ENCODE measurements at regions not wholly inside any gene's neighbourhood (a gene's known extent, or its start where the extent isn't known, plus 50 kb on each side); places are given as distances from the start of the nearest gene placed in this dataset.
"Not testable (repeated sequence)": the region's sequence is repeated elsewhere in the genome, so short reads cannot be mapped to it uniquely, and the experiment has no call there.

GRCh38 chr11:126139111-126140091 is 72.0 kb downstream of the RPUSD4 start:
- peaks cover 2 to 13% of the 10 kb centered on the region in 2 donors for H3K27me3 ChIP-seq (ENCODE audit: control insufficient read depth in 2 of 2, insufficient read depth in 2 of 2, low read length in 2 of 2)
- H3K4me3 ChIP-seq (ENCODE audit: low read length in 2 of 2), result no peak overlapping the region
- H3K27ac ChIP-seq (ENCODE audit: low read depth in 2 of 2, low read length in 2 of 2), result no peak overlapping the region
- H3K4me1 ChIP-seq (ENCODE audit: control insufficient read depth in 2 of 2, insufficient read depth in 2 of 2, low read length in 2 of 2), result peaks cover 0 to 6% of the 10 kb centered on the region in 2 donors
- H3K9me3 ChIP-seq (ENCODE audit: control insufficient read depth in 2 of 2, low read length in 2 of 2), result no peaks in the 10 kb centered on the region
- no peaks in the 10 kb centered on the region for H3K36me3 ChIP-seq (ENCODE audit: control insufficient read depth in 2 of 2, insufficient read depth in 2 of 2, low read length in 2 of 2)
- no peak overlapping the region for H3K9ac ChIP-seq (ENCODE audit: low read depth in 1 of 2, low read length in 2 of 2)

- Histone ChIP-seq H3K27me3 (ENCODE audit: control insufficient read depth in 2 of 2, insufficient read depth in 2 of 2, low read length in 2 of 2) (peaks cover 2 to 13% of the 10 kb centered on the region in 2 donors), H3K4me1 (ENCODE audit: control insufficient read depth in 2 of 2, insufficient read depth in 2 of 2, low read length in 2 of 2) (peaks cover 0 to 6% of the 10 kb centered on the region in 2 donors), H3K9ac (ENCODE audit: low read depth in 1 of 2, low read length in 2 of 2) (no peak overlapping the region), H3K27ac (ENCODE audit: low read depth in 2 of 2, low read length in 2 of 2) (no peak overlapping the region), H3K4me3 (ENCODE audit: low read length in 2 of 2) (no peak overlapping the region), H3K36me3 (ENCODE audit: control insufficient read depth in 2 of 2, insufficient read depth in 2 of 2, low read length in 2 of 2) (no peaks in the 10 kb centered on the region), H3K9me3 (ENCODE audit: control insufficient read depth in 2 of 2, low read length in 2 of 2) (no peaks in the 10 kb centered on the region)
Observed at GRCh38 chr11:126138636-126139035, 72.8 kb downstream of the RPUSD4 start.

DNA sequence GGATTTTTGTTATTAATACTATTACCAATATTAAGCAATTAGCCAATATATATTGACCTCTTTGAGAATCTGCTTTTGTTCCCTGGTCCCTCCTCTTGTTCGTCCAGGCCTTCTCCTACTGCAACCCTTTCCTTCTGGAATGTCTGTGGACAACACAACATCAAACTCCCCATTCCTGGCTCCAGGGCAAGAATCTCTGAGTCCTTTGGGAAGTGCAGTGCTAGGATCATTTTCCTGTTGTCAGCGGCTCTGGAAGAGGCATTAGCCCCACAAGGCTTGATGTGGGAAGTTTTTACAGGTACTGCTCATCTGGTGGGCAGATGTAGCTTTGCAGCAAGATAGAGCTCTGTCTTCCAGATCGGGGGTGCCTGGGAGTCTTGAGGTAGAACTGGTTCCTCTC is 74.3 kb downstream of the RPUSD4 start:
- no peak overlapping the region for H3K27ac ChIP-seq (ENCODE audit: low read depth in 2 of 2, low read length in 2 of 2)
- H3K4me1 ChIP-seq (ENCODE audit: control insufficient read depth in 2 of 2, insufficient read depth in 2 of 2, low read length in 2 of 2), result peaks cover 0 to 6% of the 10 kb centered on the region in 2 donors
- H3K9me3 ChIP-seq (ENCODE audit: control insufficient read depth in 2 of 2, low read length in 2 of 2), result no peaks in the 10 kb centered on the region
- no peaks in the 10 kb centered on the region for H3K36me3 ChIP-seq (ENCODE audit: control insufficient read depth in 2 of 2, insufficient read depth in 2 of 2, low read length in 2 of 2)
- H3K9ac ChIP-seq (ENCODE audit: low read depth in 1 of 2, low read length in 2 of 2), result no peak overlapping the region
- H3K4me3 ChIP-seq (ENCODE audit: low read length in 2 of 2), result no peak overlapping the region
- peaks cover 2 to 13% of the 10 kb centered on the region in 2 donors for H3K27me3 ChIP-seq (ENCODE audit: control insufficient read depth in 2 of 2, insufficient read depth in 2 of 2, low read length in 2 of 2)

DNA sequence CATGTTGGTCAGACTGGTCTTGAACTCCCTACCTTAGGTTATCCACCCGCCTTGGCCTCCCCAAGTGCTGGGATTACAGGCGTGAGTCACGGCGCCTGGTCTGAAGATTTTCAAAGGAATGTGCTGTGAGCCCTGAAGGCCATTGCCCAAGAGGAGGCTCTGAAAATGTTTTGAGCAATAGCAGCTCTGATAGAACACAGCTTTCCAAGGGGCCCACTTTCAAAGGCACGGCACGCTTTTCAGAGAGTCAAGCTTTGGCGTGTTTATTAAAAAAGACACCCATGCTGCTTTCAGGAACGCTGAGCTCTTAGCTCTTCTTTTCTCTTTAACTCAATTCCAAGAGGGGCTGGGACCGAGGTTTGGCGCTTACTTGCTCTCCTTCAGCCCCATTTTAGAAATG is 73.8 kb upstream of the CDON start:
- peaks cover 2 to 12% of the 10 kb centered on the region in 2 donors for H3K27me3 ChIP-seq (ENCODE audit: control insufficient read depth in 2 of 2, insufficient read depth in 2 of 2, low read length in 2 of 2)
- no peak overlapping the region for H3K4me3 ChIP-seq (ENCODE audit: low read length in 2 of 2)
- no peaks in the 10 kb centered on the region for H3K36me3 ChIP-seq (ENCODE audit: control insufficient read depth in 2 of 2, insufficient read depth in 2 of 2, low read length in 2 of 2)
- H3K9me3 ChIP-seq (ENCODE audit: control insufficient read depth in 2 of 2, low read length in 2 of 2), result no peaks in the 10 kb centered on the region
- no peak overlapping the region for H3K27ac ChIP-seq (ENCODE audit: low read depth in 2 of 2, low read length in 2 of 2)
- peaks cover 0 to 6% of the 10 kb centered on the region in 2 donors for H3K4me1 ChIP-seq (ENCODE audit: control insufficient read depth in 2 of 2, insufficient read depth in 2 of 2, low read length in 2 of 2)
- no peak overlapping the region for H3K9ac ChIP-seq (ENCODE audit: low read depth in 1 of 2, low read length in 2 of 2)

- Histone ChIP-seq H3K4me1 (ENCODE audit: control insufficient read depth in 2 of 2, insufficient read depth in 2 of 2, low read length in 2 of 2) (peaks cover 1 to 2% of the 10 kb centered on the region in 2 donors), H3K36me3 (ENCODE audit: control insufficient read depth in 2 of 2, insufficient read depth in 2 of 2, low read length in 2 of 2) (no peaks in the 10 kb centered on the region), H3K27me3 (ENCODE audit: control insufficient read depth in 2 of 2, insufficient read depth in 2 of 2, low read length in 2 of 2) (peaks cover 0 to 8% of the 10 kb centered on the region in 2 donors), H3K27ac (ENCODE audit: low read depth in 2 of 2, low read length in 2 of 2) (no peak overlapping the region), H3K9me3 (ENCODE audit: control insufficient read depth in 2 of 2, low read length in 2 of 2) (no peaks in the 10 kb centered on the region), H3K4me3 (ENCODE audit: low read length in 2 of 2) (no peak overlapping the region), H3K9ac (ENCODE audit: low read depth in 1 of 2, low read length in 2 of 2) (no peak overlapping the region)
Observed at GRCh38 chr11:126135235-126136176, 72.8 kb upstream of the CDON start.

DNA sequence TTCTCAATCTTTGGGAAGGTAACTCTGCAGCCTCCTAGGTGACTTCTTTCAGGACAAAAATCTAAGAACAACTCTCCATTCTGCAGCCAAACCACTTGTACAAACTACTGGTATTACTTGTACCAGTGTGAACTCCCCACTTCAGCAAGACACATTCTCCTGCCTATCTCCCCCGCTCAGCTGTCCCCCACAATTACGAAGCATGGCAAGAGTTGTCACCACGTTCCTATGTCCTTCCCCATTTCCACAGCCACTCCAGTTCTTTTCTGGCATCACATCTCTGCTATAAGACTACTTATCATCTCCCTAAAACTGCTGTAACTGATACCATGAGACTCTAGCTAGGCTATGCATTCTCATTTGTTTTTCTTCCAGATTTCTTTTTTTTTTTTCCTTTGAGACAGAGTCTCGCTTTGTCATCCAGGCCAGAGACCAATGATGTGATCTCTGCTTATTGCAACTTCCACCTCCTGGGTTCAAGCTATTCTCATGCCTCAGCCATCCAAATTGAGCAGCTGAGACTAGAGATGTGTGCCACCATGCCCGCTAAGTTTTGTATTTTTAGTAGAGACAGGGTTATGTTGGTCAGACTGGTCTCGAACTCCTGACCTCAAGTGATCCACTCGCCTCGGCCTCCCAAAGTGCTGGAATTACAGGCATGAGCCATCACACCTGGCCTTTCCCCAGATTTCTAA is 71.9 kb upstream of the CDON start:
- no peak overlapping the region for H3K4me3 ChIP-seq (ENCODE audit: low read length in 2 of 2)
- H3K27ac ChIP-seq (ENCODE audit: low read depth in 2 of 2, low read length in 2 of 2), result no peak overlapping the region
- H3K9ac ChIP-seq (ENCODE audit: low read depth in 1 of 2, low read length in 2 of 2), result no peak overlapping the region
- no peaks in the 10 kb centered on the region for H3K9me3 ChIP-seq (ENCODE audit: control insufficient read depth in 2 of 2, low read length in 2 of 2)
- peaks cover 0 to 7% of the 10 kb centered on the region in 2 donors for H3K27me3 ChIP-seq (ENCODE audit: control insufficient read depth in 2 of 2, insufficient read depth in 2 of 2, low read length in 2 of 2)
- H3K36me3 ChIP-seq (ENCODE audit: control insufficient read depth in 2 of 2, insufficient read depth in 2 of 2, low read length in 2 of 2), result no peaks in the 10 kb centered on the region
- H3K4me1 ChIP-seq (ENCODE audit: control insufficient read depth in 2 of 2, insufficient read depth in 2 of 2, low read length in 2 of 2), result peaks cover 4 to 8% of the 10 kb centered on the region in 2 donors

DNA sequence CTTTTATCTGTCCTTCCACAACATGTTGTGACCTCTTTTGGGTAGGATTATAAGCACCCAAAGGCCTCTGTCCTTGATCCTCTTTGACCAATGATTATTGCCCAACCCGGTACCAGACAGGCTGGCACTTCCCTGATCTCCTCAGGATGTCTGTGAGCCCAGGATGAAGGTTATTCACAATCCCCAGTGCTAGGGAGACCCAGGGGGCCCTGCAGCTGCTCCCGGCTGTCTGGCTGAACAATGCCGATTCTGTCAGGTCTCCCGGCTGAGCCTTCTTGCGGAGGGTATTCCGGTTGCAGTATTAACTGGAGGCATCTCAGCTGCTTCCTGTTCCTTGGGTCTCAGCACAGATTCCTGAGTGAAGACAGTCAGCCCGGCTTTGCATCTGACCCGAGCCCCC is 71.2 kb upstream of the CDON start:
- H3K36me3 ChIP-seq (ENCODE audit: control insufficient read depth in 2 of 2, insufficient read depth in 2 of 2, low read length in 2 of 2), result no peaks in the 10 kb centered on the region
- no peak overlapping the region for H3K27ac ChIP-seq (ENCODE audit: low read depth in 2 of 2, low read length in 2 of 2)
- H3K9me3 ChIP-seq (ENCODE audit: control insufficient read depth in 2 of 2, low read length in 2 of 2), result no peaks in the 10 kb centered on the region
- no peak overlapping the region for H3K4me3 ChIP-seq (ENCODE audit: low read length in 2 of 2)
- no peak overlapping the region for H3K9ac ChIP-seq (ENCODE audit: low read depth in 1 of 2, low read length in 2 of 2)
- no peaks in the 10 kb centered on the region for H3K27me3 ChIP-seq (ENCODE audit: control insufficient read depth in 2 of 2, insufficient read depth in 2 of 2, low read length in 2 of 2)
- peaks cover 4 to 10% of the 10 kb centered on the region in 2 donors for H3K4me1 ChIP-seq (ENCODE audit: control insufficient read depth in 2 of 2, insufficient read depth in 2 of 2, low read length in 2 of 2)

- no peak overlapping the region for H3K4me3 ChIP-seq (ENCODE audit: low read length in 2 of 2)
- no peaks in the 10 kb centered on the region for H3K27me3 ChIP-seq (ENCODE audit: control insufficient read depth in 2 of 2, insufficient read depth in 2 of 2, low read length in 2 of 2)
- no peak overlapping the region for H3K27ac ChIP-seq (ENCODE audit: low read depth in 2 of 2, low read length in 2 of 2)
- H3K36me3 ChIP-seq (ENCODE audit: control insufficient read depth in 2 of 2, insufficient read depth in 2 of 2, low read length in 2 of 2), result no peaks in the 10 kb centered on the region
- H3K9ac ChIP-seq (ENCODE audit: low read depth in 1 of 2, low read length in 2 of 2), result no peak overlapping the region
- H3K9me3 ChIP-seq (ENCODE audit: control insufficient read depth in 2 of 2, low read length in 2 of 2), result no peaks in the 10 kb centered on the region
- peaks cover 4 to 10% of the 10 kb centered on the region in 2 donors for H3K4me1 ChIP-seq (ENCODE audit: control insufficient read depth in 2 of 2, insufficient read depth in 2 of 2, low read length in 2 of 2)
Observed at GRCh38 chr11:126132319-126132718, 69.7 kb upstream of the CDON start.

GRCh38 chr11:126130781-126131180 is 68.1 kb upstream of the CDON start:
- not testable (repeated sequence) for H3K9me3 ChIP-seq (ENCODE audit: control insufficient read depth in 2 of 2, low read length in 2 of 2); H3K27me3 ChIP-seq (ENCODE audit: control insufficient read depth in 2 of 2, insufficient read depth in 2 of 2, low read length in 2 of 2); H3K27ac ChIP-seq (ENCODE audit: low read depth in 2 of 2, low read length in 2 of 2); H3K36me3 ChIP-seq (ENCODE audit: control insufficient read depth in 2 of 2, insufficient read depth in 2 of 2, low read length in 2 of 2); H3K4me1 ChIP-seq (ENCODE audit: control insufficient read depth in 2 of 2, insufficient read depth in 2 of 2, low read length in 2 of 2); H3K4me3 ChIP-seq (ENCODE audit: low read length in 2 of 2); H3K9ac ChIP-seq (ENCODE audit: low read depth in 1 of 2, low read length in 2 of 2)

Data from mucosa of rectum (tissue), 2 donors.